BJ (cell line): ENCODE measurements at regions not wholly inside any gene's neighbourhood (a gene's known extent, or its start where the extent isn't known, plus 50 kb on each side); places are given as distances from the start of the nearest gene placed in this dataset.

ENCODE experiments used
- CTCF ChIA-PET: fragments of 350-600 bp; formaldehyde crosslinking; extraction: SDS; loops from one replicate; lab custom pipeline; 2021; ENCODE audit warnings: antibody characterized with exemption, inconsistent platforms; lab: Yijun Ruan, JAX
- POLR2A ChIA-PET: fragments of 300-600 bp; sonication (Branson Sonifier 250); formaldehyde crosslinking; extraction: SDS; loops from one replicate; lab custom pipeline; 2021; ENCODE audit warnings: antibody characterized with exemption; lab: Charles Lee
- DNase-seq: peaks from one replicate; pipeline ENCODE4 v3.0.0-alpha.2; 2011; ENCODE audit warnings: low read depth
- H3K27me3 ChIP-seq: 2 replicates; pipeline ENCODE4 v1.6.0; 2011; ENCODE audit warnings: low read length; ENCODE audit not compliant: control insufficient read depth, insufficient read depth
- H3K36me3 ChIP-seq: 2 replicates; pipeline ENCODE4 v1.5.1; 2011; ENCODE audit warnings: low read length; ENCODE audit not compliant: control insufficient read depth, insufficient read depth
- H3K4me3 ChIP-seq: 2 replicates; pipeline ENCODE4 v1.5.1; 2011; ENCODE audit warnings: low read depth, mild to moderate bottlenecking, control low read depth, low read length
- CTCF ChIP-seq: IDR thresholded peaks from 2 replicates; pipeline ENCODE4 v1.5.1; 2011; ENCODE audit warnings: low read depth, mild to moderate bottlenecking, control low read depth, inconsistent platforms, low read length, moderate library complexity; ENCODE audit not compliant: insufficient read depth

- no peak overlapping the region for H3K4me3 ChIP-seq
These were observed 739.0 kb downstream of the DTWD2 start for GRCh38 chr5:118249386-118249785.

GRCh38 chr5:118247458-118247857 lies 740.9 kb downstream of the DTWD2 start:
- ChIA-PET CTCF (no interaction called here), POLR2A (no interaction called here)
- no peak for DNase-seq
- H3K4me3 ChIP-seq = no peak overlapping the region
- TF ChIP-seq CTCF = no peak
- no peaks in the 10 kb centered on the region for H3K27me3 ChIP-seq
- no peaks in the 10 kb centered on the region for H3K36me3 ChIP-seq

More at GRCh38 chr5:118249386-118249785, 739.0 kb downstream of the DTWD2 start:
- POLR2A ChIA-PET = no interaction called here
- no peak for TF ChIP-seq CTCF
- no peaks in the 10 kb centered on the region for H3K36me3 ChIP-seq
- CTCF ChIA-PET = no interaction called here
- no peaks in the 10 kb centered on the region for H3K27me3 ChIP-seq
- DNase-seq = no peak

- CTCF ChIA-PET = no interaction called here
- H3K36me3 ChIP-seq = no peaks in the 10 kb centered on the region
- no peak for DNase-seq
- no peaks in the 10 kb centered on the region for H3K27me3 ChIP-seq
- no peak overlapping the region for H3K4me3 ChIP-seq
- no peak for TF ChIP-seq CTCF
- POLR2A ChIA-PET = no interaction called here
These were observed 744.7 kb downstream of the DTWD2 start for GRCh38 chr5:118243613-118244012.

GRCh38 chr5:118243068-118243467 lies 745.3 kb downstream of the DTWD2 start:
- Histone ChIP-seq H3K4me3 (no peak overlapping the region), H3K27me3 (no peaks in the 10 kb centered on the region), H3K36me3 (no peaks in the 10 kb centered on the region)
- no peak for TF ChIP-seq CTCF
- ChIA-PET POLR2A (no interaction called here), CTCF (no interaction called here)
- no peak for DNase-seq

GRCh38 chr5:118236108-118236849 lies 752.1 kb downstream of the DTWD2 start:
- Histone ChIP-seq H3K4me3 (no peak overlapping the region), H3K36me3 (no peaks in the 10 kb centered on the region), H3K27me3 (no peaks in the 10 kb centered on the region)
- CTCF ChIA-PET = no interaction called here
- no peak for DNase-seq
- POLR2A ChIA-PET = no interaction called here
- TF ChIP-seq CTCF = no peak
